SK-N-SH (cell line): ENCODE measurements at regions not wholly inside any gene's neighbourhood (a gene's known extent, or its start where the extent isn't known, plus 50 kb on each side); places are given as distances from the start of the nearest gene placed in this dataset.

ENCODE experiments used
- CTCF ChIA-PET: fragments of 300-600, 350-600 bp; formaldehyde crosslinking; extraction: SDS; loops from one replicate; lab custom pipeline; 2021; lab: Yijun Ruan, JAX
- POLR2A ChIA-PET: fragments of 350-600 bp; sonication (Branson Sonifier 250); formaldehyde crosslinking; extraction: SDS; loops from one replicate; lab custom pipeline; 2020; ENCODE audit warnings: antibody characterized with exemption, inconsistent platforms; lab: Yijun Ruan, JAX
- DNase-seq: peaks from one replicate; pipeline ENCODE4 v3.0.0; 2012
- H2AFZ ChIP-seq: fragments of 200-600 bp; sonication (generic); 2 replicates; pipeline ENCODE4 v1.8.1; 2016; ENCODE audit warnings: antibody characterized with exemption, mild to moderate bottlenecking, low read depth
- H3F3A ChIP-seq: fragments of 200-600 bp; sonication (generic); replicated peaks from 2 replicates; pipeline ENCODE3; 2016; ENCODE audit warnings: antibody characterized with exemption, mild to moderate bottlenecking; ENCODE audit not compliant: insufficient read depth
- H3K27ac ChIP-seq, 2 experiments: fragments of 200-500 bp in 1 of 2; fragments of 200-600 bp in 1 of 2; sonication (Bioruptor generic) in 1 of 2; sonication (generic), shearing (Covaris generic) in 1 of 2; 2 replicates each; pipeline versions ENCODE4 v1.5.1 to v1.6.1; 2014 to 2016; ENCODE audit warnings: low read depth in 2 of 2, inconsistent platforms in 1 of 2, low read length in 1 of 2, mild to moderate bottlenecking in 1 of 2, mixed read lengths in 1 of 2
- H3K27me3 ChIP-seq: fragments of 200-600 bp; sonication (generic), shearing (Covaris generic); 2 replicates; pipeline ENCODE4 v1.6.1; 2016; ENCODE audit warnings: mixed run types; ENCODE audit not compliant: insufficient read depth
- H3K36me3 ChIP-seq, 2 experiments: fragments of 200-500 bp in 1 of 2; fragments of 200-600 bp in 1 of 2; sonication (Bioruptor generic) in 1 of 2; sonication (generic) in 1 of 2; replicated peaks in 1 of 2; 2 replicates each; pipeline versions ENCODE3 to v1.5.1; 2014 to 2016; ENCODE audit warnings: low read length in 1 of 2, mild to moderate bottlenecking in 1 of 2; ENCODE audit not compliant: insufficient read depth in 2 of 2, control insufficient read depth in 1 of 2
- H3K4me1 ChIP-seq, 2 experiments: fragments of 200-500 bp in 1 of 2; fragments of 200-600 bp in 1 of 2; sonication (Bioruptor generic) in 1 of 2; sonication (generic), shearing (Covaris generic) in 1 of 2; 2 replicates each; pipeline versions ENCODE4 v1.5.1 to v1.6.1; 2014 to 2016; ENCODE audit warnings: low read depth in 1 of 2, low read length in 1 of 2, mixed run types in 1 of 2; ENCODE audit not compliant: insufficient read depth in 2 of 2, control insufficient read depth in 1 of 2
- H3K4me2 ChIP-seq: fragments of 200-600 bp; sonication (generic), shearing (Covaris generic); 2 replicates; pipeline ENCODE4 v1.6.1; 2017; ENCODE audit warnings: mixed run types
- H3K4me3 ChIP-seq, 2 experiments: fragments of 200-500 bp in 1 of 2; fragments of 200-600 bp in 1 of 2; sonication (Bioruptor generic) in 1 of 2; sonication (generic), shearing (Covaris generic) in 1 of 2; 2 replicates each; pipeline versions ENCODE4 v1.5.1 to v1.8.1; 2014 to 2016; ENCODE audit warnings: low read depth in 2 of 2, inconsistent platforms in 1 of 2, low read length in 1 of 2, mild to moderate bottlenecking in 1 of 2, mixed read lengths in 1 of 2, moderate library complexity in 1 of 2
- H3K79me2 ChIP-seq: fragments of 200-600 bp; sonication (generic); 2 replicates; pipeline ENCODE4 v1.8.1; 2017; ENCODE audit warnings: mild to moderate bottlenecking; ENCODE audit not compliant: insufficient read depth
- H3K9ac ChIP-seq: fragments of 200-600 bp; sonication (generic); 2 replicates; pipeline ENCODE4 v1.6.1; 2017; ENCODE audit warnings: mixed run types
- H3K9me2 ChIP-seq: fragments of 200-600 bp; sonication (generic); 2 replicates; pipeline ENCODE4 v1.6.1; 2017; ENCODE audit warnings: mixed run types
- H3K9me3 ChIP-seq: fragments of 200-600 bp; sonication (generic); 2 replicates; pipeline ENCODE4 v1.6.1; 2017; ENCODE audit warnings: mixed run types, mild to moderate bottlenecking, moderate library complexity
- H4K20me1 ChIP-seq: fragments of 200-600 bp; sonication (generic); 2 replicates; pipeline ENCODE4 v1.6.1; 2017; ENCODE audit warnings: mild to moderate bottlenecking, mixed run types; ENCODE audit not compliant: insufficient read depth
- EP300 ChIP-seq, 2 experiments: IDR thresholded peaks; 2 replicates each; pipeline versions ENCODE4 v1.4.0 to v1.6.1; 2012; ENCODE audit warnings: borderline replicate concordance in 1 of 2, low read depth in 1 of 2, low read length in 1 of 2
- EZH2phosphoT487 ChIP-seq: fragments of 200-600 bp; sonication (generic); IDR thresholded peaks from 2 replicates; pipeline ENCODE4 v1.6.1; 2017; ENCODE audit warnings: low read depth, mixed run types, mild to moderate bottlenecking, antibody characterized with exemption, moderate library complexity, borderline replicate concordance
- FOSL2 ChIP-seq: IDR thresholded peaks from 2 replicates; pipeline ENCODE4 v1.4.0; 2012; ENCODE audit warnings: low read depth, mild to moderate bottlenecking, moderate library complexity, borderline replicate concordance
- FOXJ3 ChIP-seq: sonication (generic); formaldehyde crosslinking; IDR thresholded peaks from 2 replicates; pipeline ENCODE4 v1.5.1; 2020; ENCODE audit warnings: mild to moderate bottlenecking, missing genetic modification reagents
- FOXM1 ChIP-seq: IDR thresholded peaks from 2 replicates; pipeline ENCODE4 v1.4.0; 2012; ENCODE audit warnings: low read depth, mild to moderate bottlenecking
- GABPA ChIP-seq: IDR thresholded peaks from 2 replicates; pipeline ENCODE4 v1.4.0; 2012; ENCODE audit warnings: low read depth, mild to moderate bottlenecking
- GATA2 ChIP-seq: sonication (generic); formaldehyde crosslinking; IDR thresholded peaks from 2 replicates; pipeline ENCODE4 v1.5.0; 2020; ENCODE audit warnings: mild to moderate bottlenecking, missing genetic modification reagents
- JUND ChIP-seq: IDR thresholded peaks from 2 replicates; pipeline ENCODE4 v1.4.0; 2012
- MEF2A ChIP-seq: IDR thresholded peaks from 2 replicates; pipeline ENCODE4 v1.4.0; 2012; ENCODE audit warnings: low read depth, borderline replicate concordance
- MXI1 ChIP-seq: IDR thresholded peaks from 2 replicates; pipeline ENCODE4 v1.6.1; 2012; ENCODE audit warnings: mild to moderate bottlenecking, low read depth, low read length, improper control_type of control experiment
- NFIC ChIP-seq: IDR thresholded peaks from 2 replicates; pipeline ENCODE4 v1.4.0; 2012; ENCODE audit warnings: borderline replicate concordance
- POLR2AphosphoS5 ChIP-seq: IDR thresholded peaks from 2 replicates; pipeline ENCODE4 v1.6.1; 2012; ENCODE audit warnings: low read depth, low read length
- RAD21 ChIP-seq: IDR thresholded peaks from 2 replicates; pipeline ENCODE4 v1.6.1; 2012; ENCODE audit warnings: mild to moderate bottlenecking, low read length
- RFX5 ChIP-seq: IDR thresholded peaks from 2 replicates; pipeline ENCODE4 v1.6.1; 2012; ENCODE audit warnings: mild to moderate bottlenecking, improper control_type of control experiment, low read length
- RXRA ChIP-seq: IDR thresholded peaks from 2 replicates; pipeline ENCODE4 v1.4.0; 2012; ENCODE audit warnings: low read depth, mild to moderate bottlenecking, borderline replicate concordance
- SIN3A ChIP-seq: IDR thresholded peaks from 2 replicates; pipeline ENCODE4 v1.6.1; 2012; ENCODE audit warnings: low read depth, mild to moderate bottlenecking, low read length, moderate library complexity, borderline replicate concordance
- TCF12 ChIP-seq: IDR thresholded peaks from 2 replicates; pipeline ENCODE4 v1.4.0; 2012
- TEAD4 ChIP-seq: IDR thresholded peaks from 2 replicates; pipeline ENCODE4 v1.4.0; 2012; ENCODE audit warnings: mild to moderate bottlenecking, borderline replicate concordance; ENCODE audit not compliant: insufficient read depth
- WGBS: methylation state at CpG from one replicate; pipeline ENCODE4 v1.1.6; 2017; ENCODE audit warnings: low lambda C conversion rate; 5-methylcytosine and 5-hydroxymethylcytosine counted together
- TF ChIP-seq, protein P1 (sequence below): IDR thresholded peaks from 2 replicates; pipeline ENCODE4 v1.4.0; 2012; ENCODE audit warnings: low read depth, borderline replicate concordance
- TF ChIP-seq, protein P2 (sequence below): fragments of 150-350 bp; IDR thresholded peaks from 2 replicates; pipeline ENCODE4 v1.6.1; 2017; ENCODE audit warnings: antibody characterized with exemption, low read length, low read depth, borderline replicate concordance

DNA sequence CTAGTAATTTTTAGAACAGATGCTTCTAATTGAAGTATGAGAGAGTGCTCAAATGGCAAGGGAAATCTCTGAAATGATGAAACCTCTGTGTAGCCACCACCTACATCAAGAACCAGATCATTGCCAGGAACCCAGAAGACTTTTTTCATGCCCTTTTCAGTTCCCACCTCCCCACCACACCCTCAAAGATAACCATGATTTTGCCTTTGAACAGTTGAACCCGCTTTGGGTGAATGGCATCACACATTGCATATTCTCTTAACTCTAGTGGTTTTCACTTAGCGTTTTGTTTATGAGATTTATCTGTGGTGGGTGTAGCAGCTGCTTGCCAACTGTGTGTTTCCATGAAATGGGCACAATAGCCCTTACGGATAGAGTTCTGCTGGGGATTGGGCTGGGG lies 142.9 kb upstream of the HDAC4 start:
- Histone ChIP-seq H2AFZ (no peak overlapping the region), H3K9me3 (no peaks in the 10 kb centered on the region), H3K9ac (no peak overlapping the region), H3K9me2 (no peaks in the 10 kb centered on the region), H3F3A (no peaks in the 10 kb centered on the region), H3K79me2 (no peaks in the 10 kb centered on the region), H3K4me3 (no peak overlapping the region), H3K4me1 (no peaks in the 10 kb centered on the region; a peak in 1 of 4 replicates), H4K20me1 (no peaks in the 10 kb centered on the region), H3K27ac (no peak overlapping the region), H3K36me3 (no peaks in the 10 kb centered on the region), H3K4me2 (no peak overlapping the region)
- WGBS: 35% methylated on average over 3 of the region's 3 CpGs
- no peak for DNase-seq
- no peak for TF ChIP-seq FOSL2
- TF ChIP-seq RXRA: no peak
- no peak for TF ChIP-seq EP300 (IDR thresholded peaks at IDR 0.05; ENCODE audit: borderline replicate concordance in 1 of 2, low read depth in 1 of 2, low read length in 1 of 2)
- TF ChIP-seq, protein P1, sequence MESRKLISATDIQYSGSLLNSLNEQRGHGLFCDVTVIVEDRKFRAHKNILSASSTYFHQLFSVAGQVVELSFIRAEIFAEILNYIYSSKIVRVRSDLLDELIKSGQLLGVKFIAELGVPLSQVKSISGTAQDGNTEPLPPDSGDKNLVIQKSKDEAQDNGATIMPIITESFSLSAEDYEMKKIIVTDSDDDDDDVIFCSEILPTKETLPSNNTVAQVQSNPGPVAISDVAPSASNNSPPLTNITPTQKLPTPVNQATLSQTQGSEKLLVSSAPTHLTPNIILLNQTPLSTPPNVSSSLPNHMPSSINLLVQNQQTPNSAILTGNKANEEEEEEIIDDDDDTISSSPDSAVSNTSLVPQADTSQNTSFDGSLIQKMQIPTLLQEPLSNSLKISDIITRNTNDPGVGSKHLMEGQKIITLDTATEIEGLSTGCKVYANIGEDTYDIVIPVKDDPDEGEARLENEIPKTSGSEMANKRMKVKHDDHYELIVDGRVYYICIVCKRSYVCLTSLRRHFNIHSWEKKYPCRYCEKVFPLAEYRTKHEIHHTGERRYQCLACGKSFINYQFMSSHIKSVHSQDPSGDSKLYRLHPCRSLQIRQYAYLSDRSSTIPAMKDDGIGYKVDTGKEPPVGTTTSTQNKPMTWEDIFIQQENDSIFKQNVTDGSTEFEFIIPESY: no peak
- TF ChIP-seq, protein P2, sequence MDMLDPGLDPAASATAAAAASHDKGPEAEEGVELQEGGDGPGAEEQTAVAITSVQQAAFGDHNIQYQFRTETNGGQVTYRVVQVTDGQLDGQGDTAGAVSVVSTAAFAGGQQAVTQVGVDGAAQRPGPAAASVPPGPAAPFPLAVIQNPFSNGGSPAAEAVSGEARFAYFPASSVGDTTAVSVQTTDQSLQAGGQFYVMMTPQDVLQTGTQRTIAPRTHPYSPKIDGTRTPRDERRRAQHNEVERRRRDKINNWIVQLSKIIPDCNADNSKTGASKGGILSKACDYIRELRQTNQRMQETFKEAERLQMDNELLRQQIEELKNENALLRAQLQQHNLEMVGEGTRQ: no peak
- no peak for TF ChIP-seq RAD21
- no peak for TF ChIP-seq EZH2phosphoT487
- no peak for TF ChIP-seq GATA2
- no peak for TF ChIP-seq POLR2AphosphoS5
- no peak for TF ChIP-seq NFIC
- no peak for TF ChIP-seq SIN3A
- TF ChIP-seq JUND: no peak
- no peak for TF ChIP-seq GABPA
- no peak for TF ChIP-seq TCF12
- TF ChIP-seq MXI1: no peak
- no peak for TF ChIP-seq FOXM1
- TF ChIP-seq FOXJ3 (CRISPR knock-in tag): no peak
- TF ChIP-seq MEF2A: no peak
- no peak for TF ChIP-seq TEAD4
- no peak for TF ChIP-seq RFX5
- TF ChIP-seq, all 33 proteins: peak for 0
- CTCF ChIA-PET: no interaction called here
- no peaks in the 10 kb centered on the region for H3K27me3 ChIP-seq
- POLR2A ChIA-PET: no interaction called here
